Middle frontal gyrus (tissue), 1 donor: ENCODE measurements at regions not wholly inside any gene's neighbourhood (a gene's known extent, or its start where the extent isn't known, plus 50 kb on each side); places are given as distances from the start of the nearest gene placed in this dataset.
"Not testable (repeated sequence)": the region's sequence is repeated elsewhere in the genome, so short reads cannot be mapped to it uniquely, and the experiment has no call there.

ENCODE experiments used
- DNase-seq: peaks from one replicate; pipeline ENCODE4 v3.0.0-alpha.2; 2015; ENCODE audit warnings: low spot score; ENCODE audit errors: extremely low spot score

DNA sequence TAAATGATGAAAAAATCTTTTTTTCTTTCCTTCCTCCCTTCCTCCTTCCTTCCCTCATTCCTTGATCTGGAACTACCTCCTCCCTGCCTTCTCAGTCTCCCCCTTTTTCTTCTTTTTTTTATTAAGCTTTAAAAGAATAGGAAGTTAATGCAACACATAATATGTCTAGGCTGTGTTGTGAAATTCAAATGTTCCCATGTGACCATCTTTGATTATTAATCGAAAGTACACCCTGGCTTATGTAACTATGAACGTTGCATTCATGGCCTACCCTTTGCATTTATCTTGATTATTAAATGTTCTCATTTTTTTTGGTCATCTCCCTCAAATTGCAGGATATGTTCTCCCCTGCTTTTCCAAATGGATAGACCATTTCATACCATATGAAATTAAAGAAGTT, 376.0 kb downstream of the DSEL start:
- no peak for DNase-seq

- DNase-seq = no peak
These were observed 376.6 kb downstream of the DSEL start for GRCh38 chr18:67139899-67140298.

DNA sequence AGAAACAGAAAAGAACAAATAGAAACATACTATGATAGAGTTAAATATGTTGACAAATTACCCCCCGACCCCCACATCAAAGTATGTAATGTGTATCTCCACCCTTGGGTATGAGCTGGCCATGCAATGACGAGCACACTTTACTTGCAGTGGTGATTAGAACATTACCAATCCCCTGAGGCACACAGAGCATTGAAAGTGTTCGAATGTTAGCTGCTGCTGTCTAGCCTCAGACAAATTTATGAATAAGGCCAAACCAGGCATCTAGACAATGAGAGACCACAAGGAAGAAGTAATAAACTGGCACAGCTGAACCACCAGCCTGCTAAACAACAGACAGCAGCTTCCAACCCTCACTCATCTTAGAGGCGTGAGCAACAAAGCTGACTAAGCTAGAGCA, 380.5 kb downstream of the DSEL start:
- DNase-seq = no peak

- no peak for DNase-seq
These were observed 381.6 kb downstream of the DSEL start for GRCh38 chr18:67134911-67135310.

GRCh38 chr18:67133669-67134068, 382.9 kb downstream of the DSEL start:
- DNase-seq = no peak

GRCh38 chr18:67132919-67133318, 383.6 kb downstream of the DSEL start:
- DNase-seq = no peak

GRCh38 chr18:67131498-67131897, 385.0 kb downstream of the DSEL start:
- no peak for DNase-seq

- DNase-seq = not testable (repeated sequence)
These were observed 389.8 kb downstream of the DSEL start for GRCh38 chr18:67126751-67127150.

GRCh38 chr18:67123901-67124300, 392.6 kb downstream of the DSEL start:
- DNase-seq = no peak

GRCh38 chr18:67117804-67118203, 398.7 kb downstream of the DSEL start:
- DNase-seq = no peak

GRCh38 chr18:67109535-67109934, 407.0 kb downstream of the DSEL start:
- DNase-seq = no peak

DNA sequence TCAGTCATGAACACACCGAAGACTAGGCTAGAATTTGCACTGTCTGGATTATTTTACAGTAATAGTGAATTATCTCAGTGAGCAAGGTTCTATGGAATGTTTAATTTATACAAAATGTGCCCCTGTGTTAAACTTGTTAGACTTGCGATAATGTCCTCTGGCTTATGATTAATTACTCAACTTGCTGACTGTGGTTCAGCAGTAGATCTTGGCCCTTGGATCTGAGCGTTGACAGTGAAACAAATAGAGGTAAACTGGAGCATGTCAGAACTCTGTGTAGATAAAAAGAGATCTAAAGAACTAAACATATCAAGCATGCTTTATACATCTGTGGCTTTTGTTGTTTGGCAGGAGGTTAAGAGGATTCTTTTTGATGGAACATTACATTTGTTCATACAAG, 407.6 kb downstream of the DSEL start:
- DNase-seq = no peak

GRCh38 chr18:67104700-67105284, 411.7 kb downstream of the DSEL start:
- peak; percentile 24 for DNase-seq

DNA sequence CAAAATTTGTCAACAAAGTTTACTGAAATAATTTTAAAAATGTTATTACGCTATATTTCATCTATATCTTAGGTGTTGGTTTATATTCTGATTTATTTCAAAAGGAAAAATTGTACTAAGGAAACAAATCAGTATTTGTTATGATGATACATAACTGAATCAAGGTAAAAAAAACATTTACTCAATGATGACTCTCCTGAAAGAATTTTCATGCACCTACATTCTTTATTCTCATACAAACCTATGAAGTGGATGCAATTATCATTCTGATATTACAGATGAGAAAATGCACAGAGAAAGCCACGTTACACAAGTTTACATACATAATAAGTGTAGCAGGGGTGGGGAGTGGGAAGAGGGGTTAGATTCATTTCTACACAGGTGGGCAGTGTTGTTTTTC, 422.4 kb downstream of the DSEL start:
- DNase-seq = no peak

- DNase-seq = no peak
These were observed 424.4 kb downstream of the DSEL start for GRCh38 chr18:67092141-67092540.

GRCh38 chr18:67081482-67082211, 434.9 kb downstream of the DSEL start:
- DNase-seq = no peak

GRCh38 chr18:67080601-67081000, 435.9 kb downstream of the DSEL start:
- no peak for DNase-seq

- DNase-seq = no peak
These were observed 442.2 kb downstream of the DSEL start for GRCh38 chr18:67074309-67074708.

DNA sequence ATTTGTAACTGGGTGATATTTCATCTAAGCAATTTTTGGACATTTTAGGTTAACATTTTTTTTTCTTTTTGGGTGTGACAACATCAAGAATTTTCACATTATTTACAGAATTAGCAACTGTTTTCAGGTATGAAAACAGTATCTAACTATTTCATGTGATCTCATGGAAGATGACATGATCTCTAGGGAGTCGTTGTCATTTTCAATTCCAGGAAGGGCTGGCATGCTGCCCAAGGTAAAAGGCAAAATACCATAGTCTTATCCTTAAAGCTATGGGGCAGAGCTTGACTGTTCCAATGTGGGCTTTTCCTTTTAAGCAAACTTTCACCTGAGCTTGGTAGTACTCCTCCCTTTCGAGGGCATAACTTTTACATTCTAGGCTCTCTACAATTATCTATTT, 443.7 kb downstream of the DSEL start:
- DNase-seq = no peak

GRCh38 chr18:67068608-67069007, 447.9 kb downstream of the DSEL start:
- no peak for DNase-seq

DNA sequence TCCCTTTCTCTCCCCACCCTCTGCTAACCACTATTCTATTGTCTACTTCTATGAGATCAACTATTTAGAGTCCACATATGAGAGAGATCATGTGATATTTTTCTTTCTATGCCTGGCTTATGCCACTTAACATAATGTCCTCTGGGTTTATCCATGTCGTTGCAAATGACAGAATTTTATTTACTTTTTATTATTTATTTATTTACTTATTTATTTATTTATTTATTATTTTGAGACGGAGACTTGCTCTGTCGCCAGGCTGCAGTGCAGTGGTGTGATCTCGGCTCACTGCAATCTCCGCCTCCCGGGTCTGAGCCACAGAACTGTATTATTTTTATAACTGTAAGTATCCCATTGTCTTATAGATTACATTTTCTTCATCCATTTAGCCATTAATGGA, 443.4 kb upstream of the CDH19 start:
- no peak for DNase-seq

DNA sequence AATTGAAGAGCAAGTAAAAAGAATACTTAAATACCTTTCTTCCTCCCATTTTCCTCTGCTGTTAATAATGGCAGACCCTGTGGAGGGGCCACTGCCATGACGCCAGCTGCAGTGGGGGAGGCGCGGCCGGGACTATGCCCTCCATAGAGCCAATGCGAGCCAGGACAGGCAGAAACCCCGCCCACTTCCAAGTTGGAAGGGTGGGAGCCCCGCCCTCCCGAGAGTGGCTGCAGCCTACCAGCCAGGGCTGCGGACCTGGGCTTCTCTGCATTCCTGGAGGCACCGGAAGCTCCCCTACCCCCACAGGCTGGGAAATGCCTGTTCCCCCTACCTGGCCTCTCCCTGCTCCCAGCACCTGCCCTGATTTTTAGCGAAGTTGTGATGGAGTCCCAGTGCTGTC, 439.4 kb upstream of the CDH19 start:
- no peak for DNase-seq

DNA sequence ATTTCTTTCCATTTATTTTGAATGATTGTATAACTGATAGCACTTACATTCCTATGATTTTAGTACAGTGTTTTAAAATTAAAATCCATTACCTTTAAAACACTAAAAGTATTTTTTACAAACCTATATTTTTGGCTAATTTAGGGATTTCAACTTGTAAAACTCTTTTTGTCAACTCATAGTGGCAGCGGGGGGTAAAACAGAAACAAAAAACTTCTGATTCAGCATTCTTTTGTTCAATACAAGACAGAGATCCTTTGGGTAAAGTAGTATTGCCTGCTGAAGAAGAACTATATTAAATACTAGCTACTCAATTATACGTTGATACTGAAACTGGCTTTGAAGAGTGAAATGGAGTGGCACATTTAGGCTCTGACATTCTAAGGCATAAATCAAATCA, 437.4 kb upstream of the CDH19 start:
- no peak for DNase-seq
